ENCODE measurements at regions not wholly inside any gene's neighbourhood (a gene's known extent, or its start where the extent isn't known, plus 50 kb on each side); places are given as distances from the start of the nearest gene placed in this dataset.

DNA sequence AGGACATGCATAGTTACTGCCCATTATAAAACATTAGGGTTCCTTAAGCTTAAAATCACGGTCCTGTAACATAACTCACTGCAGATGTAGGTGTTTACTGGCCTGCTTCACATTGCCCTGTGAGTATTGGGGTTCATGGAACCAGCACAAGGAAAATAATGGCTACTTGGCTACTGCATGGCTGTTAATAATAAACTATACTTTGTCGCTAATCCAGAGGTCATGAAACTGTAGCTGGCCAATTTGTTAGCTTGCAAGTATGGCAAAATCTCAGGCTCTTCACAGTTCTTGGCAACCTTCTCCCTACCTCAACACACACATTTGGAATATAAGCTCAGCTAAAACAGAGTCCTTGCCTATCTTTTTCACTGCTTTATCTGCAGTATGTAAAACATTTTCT lies 274.0 kb upstream of the NR5A2 start:
- H3K27ac ChIP-seq (ENCODE audit: low read depth, low read length): no peak overlapping the region
- no peaks in the 10 kb centered on the region for H4K20me1 ChIP-seq (ENCODE audit: low read depth, low read length)

DNA sequence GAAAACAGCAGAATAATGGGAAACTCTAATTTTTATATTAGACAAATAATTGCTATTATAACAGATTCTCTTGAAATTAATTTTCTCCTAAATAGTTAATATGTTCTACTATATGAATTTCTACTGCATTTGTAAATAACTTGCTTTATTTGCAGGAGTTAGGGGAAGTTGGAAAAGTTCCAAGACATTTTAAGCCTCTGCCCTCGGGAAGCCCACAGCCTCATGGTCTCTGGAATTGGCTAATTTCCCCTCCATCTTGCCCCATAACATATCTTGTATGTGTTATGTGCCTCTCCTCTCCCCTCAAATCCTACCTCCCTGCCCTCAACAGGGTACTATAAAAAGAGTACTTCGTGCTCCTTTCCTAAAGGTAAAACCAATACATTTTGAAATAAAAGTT lies 271.4 kb upstream of the NR5A2 start:
- Histone ChIP-seq H3K36me3 (ENCODE audit: low read length) (no peaks in the 10 kb centered on the region), H3K9ac (ENCODE audit: low read length) (no peak overlapping the region), H3K4me3 (ENCODE audit: insufficient read depth, low read length, poor library complexity, severe bottlenecking) (no peak overlapping the region), H3F3A (ENCODE audit: insufficient read depth) (no peaks in the 10 kb centered on the region), H3K27me3 (ENCODE audit: low read length) (no peaks in the 10 kb centered on the region), H3K79me2 (ENCODE audit: insufficient read depth, low read length) (no peaks in the 10 kb centered on the region), H3K27ac (ENCODE audit: low read depth, low read length) (no peak overlapping the region), H3K9me3 (ENCODE audit: insufficient read depth, low read length) (no peaks in the 10 kb centered on the region), H4K20me1 (ENCODE audit: low read depth, low read length) (no peaks in the 10 kb centered on the region), H3K4me2 (ENCODE audit: low read depth, low read length, poor library complexity, severe bottlenecking) (no peak overlapping the region), H3K9me2 (replicated peaks; ENCODE audit: insufficient read depth, low read length) (no peaks in the 10 kb centered on the region), H2AFZ (ENCODE audit: low read depth, low read length, severe bottlenecking) (no peak overlapping the region)
- TF ChIP-seq, protein P1, sequence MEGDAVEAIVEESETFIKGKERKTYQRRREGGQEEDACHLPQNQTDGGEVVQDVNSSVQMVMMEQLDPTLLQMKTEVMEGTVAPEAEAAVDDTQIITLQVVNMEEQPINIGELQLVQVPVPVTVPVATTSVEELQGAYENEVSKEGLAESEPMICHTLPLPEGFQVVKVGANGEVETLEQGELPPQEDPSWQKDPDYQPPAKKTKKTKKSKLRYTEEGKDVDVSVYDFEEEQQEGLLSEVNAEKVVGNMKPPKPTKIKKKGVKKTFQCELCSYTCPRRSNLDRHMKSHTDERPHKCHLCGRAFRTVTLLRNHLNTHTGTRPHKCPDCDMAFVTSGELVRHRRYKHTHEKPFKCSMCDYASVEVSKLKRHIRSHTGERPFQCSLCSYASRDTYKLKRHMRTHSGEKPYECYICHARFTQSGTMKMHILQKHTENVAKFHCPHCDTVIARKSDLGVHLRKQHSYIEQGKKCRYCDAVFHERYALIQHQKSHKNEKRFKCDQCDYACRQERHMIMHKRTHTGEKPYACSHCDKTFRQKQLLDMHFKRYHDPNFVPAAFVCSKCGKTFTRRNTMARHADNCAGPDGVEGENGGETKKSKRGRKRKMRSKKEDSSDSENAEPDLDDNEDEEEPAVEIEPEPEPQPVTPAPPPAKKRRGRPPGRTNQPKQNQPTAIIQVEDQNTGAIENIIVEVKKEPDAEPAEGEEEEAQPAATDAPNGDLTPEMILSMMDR (IDR thresholded peaks at IDR 0.05; ENCODE audit: insufficient read depth, low read length, poor library complexity, severe bottlenecking): no peak
- TF ChIP-seq EZH2phosphoT487 (conservative IDR thresholded peaks at IDR 0.05; ENCODE audit: low read length): no peak

More for the DNA sequence above, 274.0 kb upstream of the NR5A2 start:
- no peak overlapping the region for H2AFZ ChIP-seq (ENCODE audit: low read depth, low read length, severe bottlenecking)
- no peak overlapping the region for H3K4me2 ChIP-seq (ENCODE audit: low read depth, low read length, poor library complexity, severe bottlenecking)
- H3K36me3 ChIP-seq (ENCODE audit: low read length): no peaks in the 10 kb centered on the region
- no peaks in the 10 kb centered on the region for H3K27me3 ChIP-seq (ENCODE audit: low read length)
- no peak for TF ChIP-seq EZH2phosphoT487 (conservative IDR thresholded peaks at IDR 0.05; ENCODE audit: low read length)
- TF ChIP-seq, protein P1 (IDR thresholded peaks at IDR 0.05; ENCODE audit: insufficient read depth, low read length, poor library complexity, severe bottlenecking): no peak
- H3K79me2 ChIP-seq (ENCODE audit: insufficient read depth, low read length): no peaks in the 10 kb centered on the region
- no peaks in the 10 kb centered on the region for H3K9me2 ChIP-seq (replicated peaks; ENCODE audit: insufficient read depth, low read length)
- no peak overlapping the region for H3K9ac ChIP-seq (ENCODE audit: low read length)
- no peaks in the 10 kb centered on the region for H3K9me3 ChIP-seq (ENCODE audit: insufficient read depth, low read length)
- H3F3A ChIP-seq (ENCODE audit: insufficient read depth): no peaks in the 10 kb centered on the region
- H3K4me3 ChIP-seq (ENCODE audit: insufficient read depth, low read length, poor library complexity, severe bottlenecking): no peak overlapping the region

DNA sequence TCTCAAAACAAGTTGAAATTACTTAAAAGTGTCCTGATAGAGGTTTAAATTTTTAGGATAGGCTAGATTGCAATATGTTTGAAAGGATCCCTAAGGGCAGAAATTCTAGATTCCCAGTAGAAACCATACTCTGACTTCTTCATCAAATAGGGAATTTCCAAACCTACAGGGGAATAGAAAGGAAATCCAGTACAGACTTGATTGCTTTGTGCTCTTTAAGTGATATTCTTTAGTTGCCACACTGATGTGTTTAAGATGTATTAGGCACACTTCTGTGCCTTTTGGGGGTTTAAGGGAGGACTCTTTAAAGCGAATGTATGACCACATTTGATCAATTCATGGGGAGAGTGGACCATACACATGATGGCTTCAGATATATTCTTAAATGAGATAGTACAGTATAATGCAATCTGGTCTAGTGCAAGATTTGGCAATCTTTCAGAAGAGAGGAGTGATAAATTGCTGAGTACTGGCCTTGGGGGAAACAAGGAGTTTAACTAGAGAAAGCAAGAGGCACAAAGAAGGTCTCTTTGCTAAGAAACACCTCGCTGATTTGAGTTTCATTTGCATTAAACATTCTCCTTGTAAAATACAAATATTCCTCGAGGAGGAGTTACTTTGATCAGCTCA lies 268.8 kb upstream of the NR5A2 start:
- no peaks in the 10 kb centered on the region for H3K9me3 ChIP-seq (ENCODE audit: insufficient read depth, low read length)
- H3K4me2 ChIP-seq (ENCODE audit: low read depth, low read length, poor library complexity, severe bottlenecking): no peak overlapping the region
- H3K9ac ChIP-seq (ENCODE audit: low read length): no peak overlapping the region
- H4K20me1 ChIP-seq (ENCODE audit: low read depth, low read length): no peaks in the 10 kb centered on the region
- H3K27me3 ChIP-seq (ENCODE audit: low read length): no peaks in the 10 kb centered on the region
- H3K79me2 ChIP-seq (ENCODE audit: insufficient read depth, low read length): no peaks in the 10 kb centered on the region
- H3K27ac ChIP-seq (ENCODE audit: low read depth, low read length): no peak overlapping the region
- H3K36me3 ChIP-seq (ENCODE audit: low read length): no peaks in the 10 kb centered on the region
- H3F3A ChIP-seq (ENCODE audit: insufficient read depth): no peaks in the 10 kb centered on the region
- no peaks in the 10 kb centered on the region for H3K9me2 ChIP-seq (replicated peaks; ENCODE audit: insufficient read depth, low read length)
- no peak overlapping the region for H2AFZ ChIP-seq (ENCODE audit: low read depth, low read length, severe bottlenecking)
- H3K4me3 ChIP-seq (ENCODE audit: insufficient read depth, low read length, poor library complexity, severe bottlenecking): no peak overlapping the region
- TF ChIP-seq, protein P1 (IDR thresholded peaks at IDR 0.05; ENCODE audit: insufficient read depth, low read length, poor library complexity, severe bottlenecking): no peak
- no peak for TF ChIP-seq EZH2phosphoT487 (conservative IDR thresholded peaks at IDR 0.05; ENCODE audit: low read length)
